ENCODE measurements at regions not wholly inside any gene's neighbourhood (a gene's known extent, or its start where the extent isn't known, plus 50 kb on each side); places are given as distances from the start of the nearest gene placed in this dataset.

- TF ChIP-seq, protein P1, sequence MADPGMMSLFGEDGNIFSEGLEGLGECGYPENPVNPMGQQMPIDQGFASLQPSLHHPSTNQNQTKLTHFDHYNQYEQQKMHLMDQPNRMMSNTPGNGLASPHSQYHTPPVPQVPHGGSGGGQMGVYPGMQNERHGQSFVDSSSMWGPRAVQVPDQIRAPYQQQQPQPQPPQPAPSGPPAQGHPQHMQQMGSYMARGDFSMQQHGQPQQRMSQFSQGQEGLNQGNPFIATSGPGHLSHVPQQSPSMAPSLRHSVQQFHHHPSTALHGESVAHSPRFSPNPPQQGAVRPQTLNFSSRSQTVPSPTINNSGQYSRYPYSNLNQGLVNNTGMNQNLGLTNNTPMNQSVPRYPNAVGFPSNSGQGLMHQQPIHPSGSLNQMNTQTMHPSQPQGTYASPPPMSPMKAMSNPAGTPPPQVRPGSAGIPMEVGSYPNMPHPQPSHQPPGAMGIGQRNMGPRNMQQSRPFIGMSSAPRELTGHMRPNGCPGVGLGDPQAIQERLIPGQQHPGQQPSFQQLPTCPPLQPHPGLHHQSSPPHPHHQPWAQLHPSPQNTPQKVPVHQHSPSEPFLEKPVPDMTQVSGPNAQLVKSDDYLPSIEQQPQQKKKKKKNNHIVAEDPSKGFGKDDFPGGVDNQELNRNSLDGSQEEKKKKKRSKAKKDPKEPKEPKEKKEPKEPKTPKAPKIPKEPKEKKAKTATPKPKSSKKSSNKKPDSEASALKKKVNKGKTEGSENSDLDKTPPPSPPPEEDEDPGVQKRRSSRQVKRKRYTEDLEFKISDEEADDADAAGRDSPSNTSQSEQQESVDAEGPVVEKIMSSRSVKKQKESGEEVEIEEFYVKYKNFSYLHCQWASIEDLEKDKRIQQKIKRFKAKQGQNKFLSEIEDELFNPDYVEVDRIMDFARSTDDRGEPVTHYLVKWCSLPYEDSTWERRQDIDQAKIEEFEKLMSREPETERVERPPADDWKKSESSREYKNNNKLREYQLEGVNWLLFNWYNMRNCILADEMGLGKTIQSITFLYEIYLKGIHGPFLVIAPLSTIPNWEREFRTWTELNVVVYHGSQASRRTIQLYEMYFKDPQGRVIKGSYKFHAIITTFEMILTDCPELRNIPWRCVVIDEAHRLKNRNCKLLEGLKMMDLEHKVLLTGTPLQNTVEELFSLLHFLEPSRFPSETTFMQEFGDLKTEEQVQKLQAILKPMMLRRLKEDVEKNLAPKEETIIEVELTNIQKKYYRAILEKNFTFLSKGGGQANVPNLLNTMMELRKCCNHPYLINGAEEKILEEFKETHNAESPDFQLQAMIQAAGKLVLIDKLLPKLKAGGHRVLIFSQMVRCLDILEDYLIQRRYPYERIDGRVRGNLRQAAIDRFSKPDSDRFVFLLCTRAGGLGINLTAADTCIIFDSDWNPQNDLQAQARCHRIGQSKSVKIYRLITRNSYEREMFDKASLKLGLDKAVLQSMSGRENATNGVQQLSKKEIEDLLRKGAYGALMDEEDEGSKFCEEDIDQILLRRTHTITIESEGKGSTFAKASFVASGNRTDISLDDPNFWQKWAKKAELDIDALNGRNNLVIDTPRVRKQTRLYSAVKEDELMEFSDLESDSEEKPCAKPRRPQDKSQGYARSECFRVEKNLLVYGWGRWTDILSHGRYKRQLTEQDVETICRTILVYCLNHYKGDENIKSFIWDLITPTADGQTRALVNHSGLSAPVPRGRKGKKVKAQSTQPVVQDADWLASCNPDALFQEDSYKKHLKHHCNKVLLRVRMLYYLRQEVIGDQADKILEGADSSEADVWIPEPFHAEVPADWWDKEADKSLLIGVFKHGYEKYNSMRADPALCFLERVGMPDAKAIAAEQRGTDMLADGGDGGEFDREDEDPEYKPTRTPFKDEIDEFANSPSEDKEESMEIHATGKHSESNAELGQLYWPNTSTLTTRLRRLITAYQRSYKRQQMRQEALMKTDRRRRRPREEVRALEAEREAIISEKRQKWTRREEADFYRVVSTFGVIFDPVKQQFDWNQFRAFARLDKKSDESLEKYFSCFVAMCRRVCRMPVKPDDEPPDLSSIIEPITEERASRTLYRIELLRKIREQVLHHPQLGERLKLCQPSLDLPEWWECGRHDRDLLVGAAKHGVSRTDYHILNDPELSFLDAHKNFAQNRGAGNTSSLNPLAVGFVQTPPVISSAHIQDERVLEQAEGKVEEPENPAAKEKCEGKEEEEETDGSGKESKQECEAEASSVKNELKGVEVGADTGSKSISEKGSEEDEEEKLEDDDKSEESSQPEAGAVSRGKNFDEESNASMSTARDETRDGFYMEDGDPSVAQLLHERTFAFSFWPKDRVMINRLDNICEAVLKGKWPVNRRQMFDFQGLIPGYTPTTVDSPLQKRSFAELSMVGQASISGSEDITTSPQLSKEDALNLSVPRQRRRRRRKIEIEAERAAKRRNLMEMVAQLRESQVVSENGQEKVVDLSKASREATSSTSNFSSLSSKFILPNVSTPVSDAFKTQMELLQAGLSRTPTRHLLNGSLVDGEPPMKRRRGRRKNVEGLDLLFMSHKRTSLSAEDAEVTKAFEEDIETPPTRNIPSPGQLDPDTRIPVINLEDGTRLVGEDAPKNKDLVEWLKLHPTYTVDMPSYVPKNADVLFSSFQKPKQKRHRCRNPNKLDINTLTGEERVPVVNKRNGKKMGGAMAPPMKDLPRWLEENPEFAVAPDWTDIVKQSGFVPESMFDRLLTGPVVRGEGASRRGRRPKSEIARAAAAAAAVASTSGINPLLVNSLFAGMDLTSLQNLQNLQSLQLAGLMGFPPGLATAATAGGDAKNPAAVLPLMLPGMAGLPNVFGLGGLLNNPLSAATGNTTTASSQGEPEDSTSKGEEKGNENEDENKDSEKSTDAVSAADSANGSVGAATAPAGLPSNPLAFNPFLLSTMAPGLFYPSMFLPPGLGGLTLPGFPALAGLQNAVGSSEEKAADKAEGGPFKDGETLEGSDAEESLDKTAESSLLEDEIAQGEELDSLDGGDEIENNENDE (IDR thresholded peaks at IDR 0.05; ENCODE audit: insufficient replicate concordance, low read length): no peak
- TF ChIP-seq TEAD4 (IDR thresholded peaks at IDR 0.05; ENCODE audit: low read depth, low read length): no peak
- no peak for TF ChIP-seq FOSL1 (IDR thresholded peaks at IDR 0.05; ENCODE audit: insufficient read depth, low read depth, low read length)
- TF ChIP-seq, protein P2, sequence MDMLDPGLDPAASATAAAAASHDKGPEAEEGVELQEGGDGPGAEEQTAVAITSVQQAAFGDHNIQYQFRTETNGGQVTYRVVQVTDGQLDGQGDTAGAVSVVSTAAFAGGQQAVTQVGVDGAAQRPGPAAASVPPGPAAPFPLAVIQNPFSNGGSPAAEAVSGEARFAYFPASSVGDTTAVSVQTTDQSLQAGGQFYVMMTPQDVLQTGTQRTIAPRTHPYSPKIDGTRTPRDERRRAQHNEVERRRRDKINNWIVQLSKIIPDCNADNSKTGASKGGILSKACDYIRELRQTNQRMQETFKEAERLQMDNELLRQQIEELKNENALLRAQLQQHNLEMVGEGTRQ (IDR thresholded peaks at IDR 0.05; ENCODE audit: low read length): no peak
- TF ChIP-seq SUZ12 (IDR thresholded peaks at IDR 0.05; ENCODE audit: low read length): no peak
- no peak for TF ChIP-seq CBX5 (IDR thresholded peaks at IDR 0.05; ENCODE audit: low read depth, low read length)
- TF ChIP-seq TCF12 (IDR thresholded peaks at IDR 0.05; ENCODE audit: low read depth, low read length): no peak
- no peak for TF ChIP-seq SP4 (IDR thresholded peaks at IDR 0.05; ENCODE audit: low read length)
- no peak for TF ChIP-seq YY1 (IDR thresholded peaks at IDR 0.05; ENCODE audit: low read depth, low read length)
- no peak for TF ChIP-seq BRCA1 (IDR thresholded peaks at IDR 0.05; ENCODE audit: low read depth, low read length)
Measured at GRCh38 chr6:144797881-144798589, 512.9 kb downstream of the UTRN start (continued).

All from H1 (cell line).